CD4-positive, alpha-beta T cell (primary cell): ENCODE measurements at regions not wholly inside any gene's neighbourhood (a gene's known extent, or its start where the extent isn't known, plus 50 kb on each side); places are given as distances from the start of the nearest gene placed in this dataset.

ENCODE experiments used
- ATAC-seq: fragments of 200-7000 bp; cut with Tn5 transposase; one replicate; pipeline ENCODE4 v1.10.0; 2022; ENCODE audit warnings: mild to moderate bottlenecking; ENCODE audit not compliant: poor library complexity
- CTCF ChIA-PET: fragments of 350-600 bp; sonication (Branson Sonifier 250); formaldehyde crosslinking; loops from one replicate; lab custom pipeline; 2021; ENCODE audit warnings: antibody characterized with exemption, inconsistent platforms; lab: Charles Lee
- POLR2A ChIA-PET: fragments of 350-600 bp; sonication (Branson Sonifier 250); formaldehyde crosslinking; loops from one replicate; lab custom pipeline; 2021; ENCODE audit warnings: antibody characterized with exemption, inconsistent platforms; lab: Charles Lee
- DNase-seq, 14 experiments: peaks; one replicate each; pipeline ENCODE4 v3.0.0-alpha.2; 2013 to 2020; ENCODE audit warnings: mixed read lengths in 2 of 14
- H3K27ac ChIP-seq, 2 donors: one replicate each; pipeline versions ENCODE4 v1.5.1 to v1.7.0; 2013; ENCODE audit warnings: low read length in 2 of 2, low read depth in 1 of 2, mild to moderate bottlenecking in 1 of 2
- H3K27me3 ChIP-seq, 2 experiments: 1 replicate in 1 of 2; 2 replicates in 1 of 2; pipeline versions ENCODE4 v1.6.1 to v1.7.0; 2013; ENCODE audit warnings: low read length in 2 of 2, control low read depth in 1 of 2, mild to moderate bottlenecking in 1 of 2, moderate library complexity in 1 of 2; ENCODE audit not compliant: insufficient read depth in 2 of 2, control insufficient read depth in 1 of 2
- H3K36me3 ChIP-seq: one replicate; pipeline ENCODE4 v1.6.1; 2013; ENCODE audit warnings: low read length, control low read depth; ENCODE audit not compliant: insufficient read depth
- H3K4me1 ChIP-seq: one replicate; pipeline ENCODE4 v1.6.1; 2013; ENCODE audit warnings: low read length, control low read depth; ENCODE audit not compliant: insufficient read depth
- H3K4me3 ChIP-seq: one replicate; pipeline ENCODE4 v1.5.1; 2013; ENCODE audit warnings: mild to moderate bottlenecking, low read length, moderate library complexity
- H3K9me3 ChIP-seq, 2 experiments: 1 replicate in 1 of 2; 2 replicates in 1 of 2; pipeline versions ENCODE4 v1.6.1 to v1.7.0; 2013; ENCODE audit warnings: low read length in 2 of 2, mild to moderate bottlenecking in 2 of 2, control low read depth in 1 of 2, moderate library complexity in 1 of 2; ENCODE audit not compliant: control insufficient read depth in 1 of 2, insufficient read depth in 1 of 2
- H3K27ac Mint-ChIP-seq: one replicate; pipeline ENCODE4 v1.8.0; 2020; ENCODE audit warnings: mixed read lengths
- H3K27me3 Mint-ChIP-seq: one replicate; pipeline ENCODE4 v1.8.0; 2021; ENCODE audit warnings: mixed read lengths
- H3K36me3 Mint-ChIP-seq: one replicate; pipeline ENCODE4 v1.8.0; 2021; ENCODE audit warnings: low read depth, mixed read lengths
- H3K4me1 Mint-ChIP-seq: one replicate; pipeline ENCODE4 v1.8.0; 2021; ENCODE audit warnings: low read depth, mixed read lengths
- H3K4me3 Mint-ChIP-seq: one replicate; pipeline ENCODE4 v1.8.0; 2020; ENCODE audit warnings: mild to moderate bottlenecking, mixed read lengths
- H3K9me3 Mint-ChIP-seq: one replicate; pipeline ENCODE4 v1.8.0; 2020; ENCODE audit warnings: mixed read lengths
- CTCF ChIP-seq: fragments of 200-600 bp; IDR thresholded peaks from one replicate; pipeline ENCODE4 v1.8.0; 2022; ENCODE audit warnings: antibody characterized with exemption, mild to moderate bottlenecking
- intact Hi-C, 2 experiments: fragments of 100-400 bp; cut with DNase I in 1 of 2; cut with micrococcal nuclease in 1 of 2; formaldehyde crosslinking; loops; one replicate each; pipeline versions ENCODE4 v1.15.1 to v1.9.0; 2023 to 2025; cut with DNase I, micrococcal nuclease

GRCh38 chr4:164021947-164022346 is 527.5 kb downstream of the TMA16 start:
- intact Hi-C loops = no loop called here
- H3K4me1 Mint-ChIP-seq = no peaks in the 10 kb centered on the region
- Histone ChIP-seq H3K9me3 (peaks cover 3 to 8% of the 10 kb centered on the region in 2 experiments), H3K27me3 (no peaks in the 10 kb centered on the region), H3K36me3 (no peaks in the 10 kb centered on the region), H3K4me3 (no peak overlapping the region), H3K27ac (no peak overlapping the region), H3K4me1 (no peaks in the 10 kb centered on the region)
- TF ChIP-seq CTCF = no peak
- no peak overlapping the region for H3K27ac Mint-ChIP-seq
- DNase-seq (no peak), ATAC-seq (no peak)
- H3K27me3 Mint-ChIP-seq = no peaks in the 10 kb centered on the region
- H3K4me3 Mint-ChIP-seq = no peak overlapping the region
- CTCF ChIA-PET = no interaction called here
- no peaks in the 10 kb centered on the region for H3K36me3 Mint-ChIP-seq
- POLR2A ChIA-PET = no interaction called here
- peaks cover 15% of the 10 kb centered on the region for H3K9me3 Mint-ChIP-seq

GRCh38 chr4:164023214-164023613 is 528.7 kb downstream of the TMA16 start:
- intact Hi-C loops = no loop called here
- DNase-seq (no peak), ATAC-seq (no peak)
- Mint-ChIP-seq H3K4me3 (no peak overlapping the region), H3K36me3 (no peaks in the 10 kb centered on the region), H3K27me3 (no peaks in the 10 kb centered on the region), H3K4me1 (no peaks in the 10 kb centered on the region), H3K27ac (no peak overlapping the region), H3K9me3 (peaks cover 15% of the 10 kb centered on the region)
- POLR2A ChIA-PET = interaction anchor here (0.9 kb wide), 1 partner anchor 10 kb away, joined by 3 read pairs; no protein-coding TSS in a partner anchor
- Histone ChIP-seq H3K4me3 (no peak overlapping the region), H3K4me1 (no peaks in the 10 kb centered on the region), H3K27ac (no peak overlapping the region), H3K36me3 (no peaks in the 10 kb centered on the region), H3K9me3 (peaks cover 3 to 8% of the 10 kb centered on the region in 2 experiments), H3K27me3 (no peaks in the 10 kb centered on the region)
- CTCF ChIA-PET = no interaction called here
- TF ChIP-seq CTCF = no peak

GRCh38 chr4:164027805-164028204 is 533.3 kb downstream of the TMA16 start:
- no peaks in the 10 kb centered on the region for H3K36me3 ChIP-seq
- no peak overlapping the region for H3K4me3 ChIP-seq
- H3K36me3 Mint-ChIP-seq = no peaks in the 10 kb centered on the region
- no peaks in the 10 kb centered on the region for H3K4me1 Mint-ChIP-seq
- peaks cover 3 to 6% of the 10 kb centered on the region in 2 experiments for H3K9me3 ChIP-seq
- H3K27ac Mint-ChIP-seq = no peak overlapping the region
- H3K9me3 Mint-ChIP-seq = peaks cover 19% of the 10 kb centered on the region
- H3K4me1 ChIP-seq = no peaks in the 10 kb centered on the region
- ATAC-seq (no peak), DNase-seq (no peak)
- H3K27me3 Mint-ChIP-seq = peaks cover 3% of the 10 kb centered on the region
- no peaks in the 10 kb centered on the region for H3K27me3 ChIP-seq
- no peak overlapping the region for H3K27ac ChIP-seq
- TF ChIP-seq CTCF = no peak
- CTCF ChIA-PET = no interaction called here
- H3K4me3 Mint-ChIP-seq = no peak overlapping the region
- POLR2A ChIA-PET = no interaction called here
- intact Hi-C loops = no loop called here
